SK-N-SH treated with all-trans-retinoic acid at 6 μM for 48 hours (cell line): ENCODE measurements at regions not wholly inside any gene's neighbourhood (a gene's known extent, or its start where the extent isn't known, plus 50 kb on each side); places are given as distances from the start of the nearest gene placed in this dataset.

Experiments used
- ARNTL ChIP-seq: fragments of 450-650 bp; formaldehyde crosslinking; IDR thresholded peaks from 2 replicates; pipeline ENCODE4 v1.5.0; 2020; ENCODE audit warnings: low read depth, mild to moderate bottlenecking, moderate library complexity, borderline replicate concordance
- BACH2 ChIP-seq: fragments of 250-450 bp; sonication (Bioruptor Pico); IDR thresholded peaks from 2 replicates; pipeline ENCODE4 v1.9.0; 2021; ENCODE audit warnings: mild to moderate bottlenecking, borderline replicate concordance
- CREB5 ChIP-seq: fragments of 250-450 bp; sonication (Bioruptor Pico); IDR thresholded peaks from 2 replicates; pipeline ENCODE4 v1.5.1; 2020; ENCODE audit warnings: low read depth, mild to moderate bottlenecking, moderate library complexity
- CSDC2 ChIP-seq: fragments of 250-450 bp; sonication (Bioruptor Pico); IDR thresholded peaks from 2 replicates; pipeline ENCODE4 v1.5.0; 2020; ENCODE audit warnings: mild to moderate bottlenecking, moderate library complexity
- CSRNP3 ChIP-seq: fragments of 250-450 bp; sonication (Bioruptor Pico); IDR thresholded peaks from 2 replicates; pipeline ENCODE4 v1.5.1; 2021; ENCODE audit warnings: mild to moderate bottlenecking, moderate library complexity
- ESRRG ChIP-seq: fragments of 250-450 bp; sonication (Bioruptor Pico); IDR thresholded peaks from 2 replicates; pipeline ENCODE4 v1.6.1; 2021; ENCODE audit warnings: mild to moderate bottlenecking
- PPARA ChIP-seq: fragments of 250-450 bp; sonication (Bioruptor Pico); IDR thresholded peaks from 2 replicates; pipeline ENCODE4 v1.5.0; 2020; ENCODE audit warnings: mild to moderate bottlenecking, borderline replicate concordance
- RARB ChIP-seq: fragments of 250-450 bp; sonication (Bioruptor Pico); IDR thresholded peaks from 2 replicates; pipeline ENCODE4 v1.8.0; 2021; ENCODE audit warnings: mild to moderate bottlenecking, moderate library complexity
- ZFP30 ChIP-seq: fragments of 450-650 bp; formaldehyde crosslinking; IDR thresholded peaks from 2 replicates; pipeline ENCODE4 v1.5.0; 2022; ENCODE audit warnings: mild to moderate bottlenecking, moderate library complexity
- ZNF70 ChIP-seq: fragments of 450-650 bp; formaldehyde crosslinking; IDR thresholded peaks from 2 replicates; pipeline ENCODE4 v1.5.0; 2020; ENCODE audit warnings: mild to moderate bottlenecking, moderate library complexity
- TF ChIP-seq, protein P1 (sequence below): fragments of 250-450 bp; sonication (Bioruptor Pico); IDR thresholded peaks from 2 replicates; pipeline ENCODE4 v1.8.0; 2020; ENCODE audit warnings: mild to moderate bottlenecking, moderate library complexity, borderline replicate concordance

DNA sequence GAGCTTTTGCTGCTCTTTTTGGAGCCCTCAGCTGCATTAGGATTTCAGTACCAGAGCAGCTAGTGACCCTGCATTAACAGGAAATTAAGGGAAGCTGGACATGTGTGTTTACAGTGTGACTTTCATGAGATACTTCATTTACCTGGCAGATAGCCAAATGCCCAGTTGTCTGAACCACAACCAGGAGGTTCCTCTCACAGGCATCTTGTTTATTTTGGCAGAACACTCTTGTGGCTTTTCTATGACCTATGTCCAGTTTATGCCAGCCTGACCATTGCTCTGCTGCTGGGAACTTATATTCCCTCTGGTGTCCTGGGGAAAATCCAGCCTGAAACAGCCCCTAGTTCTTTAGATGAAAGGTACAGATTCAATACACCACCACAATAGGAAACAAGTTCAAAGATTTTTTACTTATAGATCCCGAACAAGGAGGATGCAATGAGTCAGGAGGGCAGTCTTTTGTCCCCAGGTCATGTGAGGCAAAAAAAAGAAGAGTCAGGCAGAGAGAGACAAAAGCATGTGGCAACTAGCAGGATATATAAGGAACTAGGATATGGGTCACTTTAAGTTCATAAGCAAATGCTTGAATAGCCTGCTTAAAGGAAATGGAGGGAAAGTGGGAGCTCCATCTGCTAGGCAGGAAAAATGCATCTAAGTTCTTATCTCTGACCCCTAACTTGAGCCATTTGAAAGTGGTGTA lies 379.3 kb downstream of the INSC start:
- TF ChIP-seq ZNF70 (CRISPR knock-in tag) (no peak), BACH2 (CRISPR knock-in tag) (no peak), ZFP30 (CRISPR knock-in tag) (no peak), ESRRG (CRISPR knock-in tag) (no peak), ARNTL (CRISPR knock-in tag) (no peak), PPARA (CRISPR knock-in tag) (no peak), RARB (CRISPR knock-in tag) (no peak), CREB5 (CRISPR knock-in tag) (no peak), CSDC2 (CRISPR knock-in tag) (no peak), CSRNP3 (CRISPR knock-in tag) (no peak)
- TF ChIP-seq, protein P1, sequence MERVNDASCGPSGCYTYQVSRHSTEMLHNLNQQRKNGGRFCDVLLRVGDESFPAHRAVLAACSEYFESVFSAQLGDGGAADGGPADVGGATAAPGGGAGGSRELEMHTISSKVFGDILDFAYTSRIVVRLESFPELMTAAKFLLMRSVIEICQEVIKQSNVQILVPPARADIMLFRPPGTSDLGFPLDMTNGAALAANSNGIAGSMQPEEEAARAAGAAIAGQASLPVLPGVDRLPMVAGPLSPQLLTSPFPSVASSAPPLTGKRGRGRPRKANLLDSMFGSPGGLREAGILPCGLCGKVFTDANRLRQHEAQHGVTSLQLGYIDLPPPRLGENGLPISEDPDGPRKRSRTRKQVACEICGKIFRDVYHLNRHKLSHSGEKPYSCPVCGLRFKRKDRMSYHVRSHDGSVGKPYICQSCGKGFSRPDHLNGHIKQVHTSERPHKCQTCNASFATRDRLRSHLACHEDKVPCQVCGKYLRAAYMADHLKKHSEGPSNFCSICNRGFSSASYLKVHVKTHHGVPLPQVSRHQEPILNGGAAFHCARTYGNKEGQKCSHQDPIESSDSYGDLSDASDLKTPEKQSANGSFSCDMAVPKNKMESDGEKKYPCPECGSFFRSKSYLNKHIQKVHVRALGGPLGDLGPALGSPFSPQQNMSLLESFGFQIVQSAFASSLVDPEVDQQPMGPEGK (CRISPR knock-in tag) = no peak
